RWPE2 (cell line): ENCODE measurements at regions not wholly inside any gene's neighbourhood (a gene's known extent, or its start where the extent isn't known, plus 50 kb on each side); places are given as distances from the start of the nearest gene placed in this dataset.
"Not testable (repeated sequence)": the region's sequence is repeated elsewhere in the genome, so short reads cannot be mapped to it uniquely, and the experiment has no call there.

ENCODE experiments used
- ATAC-seq: fragments of 200-7000 bp; cut with Tn5 transposase; 3 replicates; pipeline ENCODE4 v1.9.1; 2021; ENCODE audit warnings: low read depth
- DNase-seq: peaks from one replicate; pipeline ENCODE4 v3.0.0-alpha.2; 2020; ENCODE audit warnings: low spot score
- H3K27ac ChIP-seq: fragments of 450-650 bp; 2 replicates; pipeline ENCODE4 v1.5.1; 2017; ENCODE audit warnings: mild to moderate bottlenecking; ENCODE audit not compliant: poor library complexity, severe bottlenecking
- H3K27me3 ChIP-seq: fragments of 250-450 bp; sonication (Bioruptor Pico); 2 replicates; pipeline ENCODE4 v1.5.1; 2021; ENCODE audit warnings: mild to moderate bottlenecking, moderate library complexity; ENCODE audit not compliant: insufficient read depth, poor library complexity, severe bottlenecking
- H3K36me3 ChIP-seq: fragments of 250-450 bp; sonication (Bioruptor Pico); 2 replicates; pipeline ENCODE4 v1.5.1; 2020; ENCODE audit warnings: low read depth, mild to moderate bottlenecking, moderate library complexity
- H3K4me1 ChIP-seq: fragments of 250-450 bp; sonication (Bioruptor Pico); 2 replicates; pipeline ENCODE4 v1.5.1; 2021; ENCODE audit warnings: mild to moderate bottlenecking, moderate library complexity; ENCODE audit not compliant: insufficient read depth, poor library complexity, severe bottlenecking
- H3K4me3 ChIP-seq: fragments of 250-450 bp; sonication (Bioruptor Pico); 2 replicates; pipeline ENCODE4 v1.5.1; 2021; ENCODE audit warnings: mild to moderate bottlenecking, moderate library complexity; ENCODE audit not compliant: severe bottlenecking
- H3K9me3 ChIP-seq: fragments of 250-450 bp; sonication (Bioruptor Pico); 2 replicates; pipeline ENCODE4 v1.5.1; 2021; ENCODE audit warnings: mild to moderate bottlenecking, moderate library complexity; ENCODE audit not compliant: severe bottlenecking
- CTCF ChIP-seq: fragments of 450-650 bp; IDR thresholded peaks from one replicate; pipeline ENCODE4 v1.5.1; 2017; ENCODE audit warnings: mild to moderate bottlenecking, moderate library complexity; ENCODE audit not compliant: poor library complexity, severe bottlenecking

- Histone ChIP-seq H3K27ac (no peak overlapping the region), H3K4me3 (no peak overlapping the region), H3K27me3 (no peaks in the 10 kb centered on the region), H3K9me3 (no peaks in the 10 kb centered on the region), H3K36me3 (no peaks in the 10 kb centered on the region), H3K4me1 (peaks cover 9% of the 10 kb centered on the region)
- no peak for TF ChIP-seq CTCF
- DNase-seq: no peak
- no peak for ATAC-seq
Observed at GRCh38 chr5:148880197-148880596, 53.8 kb downstream of the ADRB2 start.

GRCh38 chr5:148880696-148881095 lies 54.3 kb downstream of the ADRB2 start:
- TF ChIP-seq CTCF: no peak
- H3K27me3 ChIP-seq: no peaks in the 10 kb centered on the region
- DNase-seq: no peak
- no peak overlapping the region for H3K27ac ChIP-seq
- no peak for ATAC-seq
- no peaks in the 10 kb centered on the region for H3K9me3 ChIP-seq
- H3K36me3 ChIP-seq: no peaks in the 10 kb centered on the region
- peaks cover 4% of the 10 kb centered on the region for H3K4me1 ChIP-seq
- H3K4me3 ChIP-seq: no peak overlapping the region

- no peak overlapping the region for H3K4me3 ChIP-seq
- no peaks in the 10 kb centered on the region for H3K36me3 ChIP-seq
- TF ChIP-seq CTCF: no peak
- H3K27ac ChIP-seq: no peak overlapping the region
- ATAC-seq (no peak), DNase-seq (no peak)
- H3K4me1 ChIP-seq: no peaks in the 10 kb centered on the region
- H3K27me3 ChIP-seq: no peaks in the 10 kb centered on the region
- no peaks in the 10 kb centered on the region for H3K9me3 ChIP-seq
Observed at GRCh38 chr5:148882332-148882731, 55.9 kb downstream of the ADRB2 start.

GRCh38 chr5:148884339-148885020 lies 58.1 kb downstream of the ADRB2 start:
- TF ChIP-seq CTCF: no peak
- H3K27me3 ChIP-seq: no peaks in the 10 kb centered on the region
- no peak for DNase-seq
- ATAC-seq: no peak
- H3K4me3 ChIP-seq: no peak overlapping the region
- H3K9me3 ChIP-seq: no peaks in the 10 kb centered on the region
- H3K4me1 ChIP-seq: no peaks in the 10 kb centered on the region
- no peaks in the 10 kb centered on the region for H3K36me3 ChIP-seq
- no peak overlapping the region for H3K27ac ChIP-seq

GRCh38 chr5:148887123-148887881 lies 60.9 kb downstream of the ADRB2 start:
- ATAC-seq: no peak
- no peaks in the 10 kb centered on the region for H3K9me3 ChIP-seq
- TF ChIP-seq CTCF: no peak
- H3K27me3 ChIP-seq: no peaks in the 10 kb centered on the region
- no peaks in the 10 kb centered on the region for H3K36me3 ChIP-seq
- DNase-seq: no peak
- no peak overlapping the region for H3K4me3 ChIP-seq
- H3K4me1 ChIP-seq: no peaks in the 10 kb centered on the region
- no peak overlapping the region for H3K27ac ChIP-seq

- not testable (repeated sequence) for H3K36me3 ChIP-seq, H3K4me3 ChIP-seq, H3K4me1 ChIP-seq, DNase-seq, H3K9me3 ChIP-seq, H3K27me3 ChIP-seq, H3K27ac ChIP-seq, ATAC-seq
Observed at GRCh38 chr5:148889936-148890335, 63.5 kb downstream of the ADRB2 start.

GRCh38 chr5:148895441-148895840 lies 69.0 kb downstream of the ADRB2 start:
- H3K9me3 ChIP-seq, H3K4me1 ChIP-seq, H3K4me3 ChIP-seq, H3K36me3 ChIP-seq, H3K27ac ChIP-seq, H3K27me3 ChIP-seq, DNase-seq, ATAC-seq: not testable (repeated sequence)
